HCT116 (cell line): ENCODE measurements at regions not wholly inside any gene's neighbourhood (a gene's known extent, or its start where the extent isn't known, plus 50 kb on each side); places are given as distances from the start of the nearest gene placed in this dataset.
A peak's percentile ranks its signal among the peaks of the same experiment; 100 is the strongest.
"Not testable (repeated sequence)": the region's sequence is repeated elsewhere in the genome, so short reads cannot be mapped to it uniquely, and the experiment has no call there.

ENCODE experiments used
- ATAC-seq: fragments of 200-7000 bp; cut with Tn5 transposase; 2 replicates; pipeline ENCODE4 v1.9.1; 2020; ENCODE audit warnings: mild to moderate bottlenecking, moderate library complexity
- BruUV-seq: library from RNA; stranded (reverse); fragments of 400-500 nt; replicated peaks from 2 replicates; lab custom pipeline; 2021; lab: Mats Ljungman, UMichigan
- CTCF ChIA-PET: fragments of 300-600 bp; sonication (Branson Sonifier 250); formaldehyde crosslinking; loops from one replicate; lab custom pipeline; 2021; ENCODE audit warnings: antibody characterized with exemption; lab: Charles Lee
- POLR2A ChIA-PET: fragments of 300-600, 350-600 bp; sonication (Branson Sonifier 250); formaldehyde crosslinking; loops from one replicate; lab custom pipeline; 2021; ENCODE audit warnings: antibody characterized with exemption; lab: Charles Lee
- RAD21 ChIA-PET, 2 experiments: fragments of 300-600 bp; sonication (Branson Sonifier 250); formaldehyde crosslinking; loops; one replicate each; lab custom pipeline; 2023; ENCODE audit warnings: low total read pairs in 2 of 2; ENCODE audit not compliant: uncharacterized antibody in 2 of 2, unreplicated experiment in 2 of 2, low non-redundant PET in 1 of 2; lab: Charles Lee
- DNase-seq: peaks from one replicate; pipeline ENCODE4 v3.0.0-alpha.2; 2010; ENCODE audit warnings: low read depth, low spot score
- H2AFZ ChIP-seq: fragments of 200-600 bp; shearing (Covaris generic), sonication (generic); 2 replicates; pipeline ENCODE4 v1.6.1; 2017; ENCODE audit warnings: low read depth, mixed run types, mixed read lengths, antibody characterized with exemption, low read length; ENCODE audit not compliant: poor library complexity, severe bottlenecking
- H3K27ac ChIP-seq: 2 replicates; pipeline ENCODE4 v1.5.1; 2012; ENCODE audit warnings: low read depth, low read length
- H3K27me3 ChIP-seq: fragments of 200-600 bp; sonication (generic); 2 replicates; pipeline ENCODE4 v1.6.1; 2016; ENCODE audit warnings: mixed run types, low read length, mixed read lengths; ENCODE audit not compliant: insufficient read depth
- H3K36me3 ChIP-seq, 2 experiments: fragments of 200-500 bp in 1 of 2; fragments of 200-600 bp in 1 of 2; sonication (Bioruptor generic) in 1 of 2; sonication (generic) in 1 of 2; 2 replicates each; pipeline versions ENCODE4 v1.5.1 to v1.6.1; 2014 to 2016; ENCODE audit warnings: low read length in 2 of 2, inconsistent platforms in 1 of 2, mixed read lengths in 1 of 2, mixed run types in 1 of 2; ENCODE audit not compliant: insufficient read depth in 2 of 2, control insufficient read depth in 1 of 2
- H3K4me1 ChIP-seq, 2 experiments: fragments of 200-600 bp in 1 of 2; sonication (generic) in 1 of 2; 2 replicates each; pipeline versions ENCODE4 v1.5.1 to v1.6.1; 2012 to 2017; ENCODE audit warnings: low read length in 2 of 2, inconsistent platforms in 1 of 2, mild to moderate bottlenecking in 1 of 2, mixed read lengths in 1 of 2, mixed run types in 1 of 2, moderate library complexity in 1 of 2; ENCODE audit not compliant: insufficient read depth in 2 of 2, control insufficient read depth in 1 of 2
- H3K4me2 ChIP-seq: fragments of 200-600 bp; sonication (generic); 2 replicates; pipeline ENCODE4 v1.6.1; 2017; ENCODE audit warnings: mixed run types, low read length, mixed read lengths
- H3K4me3 ChIP-seq, 2 experiments: fragments of 200-600 bp in 1 of 2; sonication (generic) in 1 of 2; replicated peaks in 1 of 2; 2 replicates each; pipeline ENCODE4 v1.5.1; 2011 to 2016; ENCODE audit warnings: low read length in 2 of 2, control low read depth in 1 of 2, low read depth in 1 of 2, mild to moderate bottlenecking in 1 of 2, mixed read lengths in 1 of 2, mixed run types in 1 of 2
- H3K79me2 ChIP-seq: fragments of 200-600 bp; sonication (generic); 2 replicates; pipeline ENCODE4 v1.6.1; 2017; ENCODE audit warnings: mild to moderate bottlenecking, mixed run types, low read length, moderate library complexity, mixed read lengths; ENCODE audit not compliant: insufficient read depth
- H3K9ac ChIP-seq: fragments of 200-600 bp; sonication (generic); 2 replicates; pipeline ENCODE4 v1.6.1; 2016; ENCODE audit warnings: low read length, mixed read lengths
- H3K9me2 ChIP-seq: fragments of 200-600 bp; sonication (generic), shearing (Covaris generic); 2 replicates; pipeline ENCODE4 v1.6.1; 2017; ENCODE audit warnings: mixed run types, mild to moderate bottlenecking, moderate library complexity; ENCODE audit not compliant: insufficient read depth
- H3K9me3 ChIP-seq, 2 experiments: fragments of 200-500 bp in 1 of 2; fragments of 200-600 bp in 1 of 2; sonication (Bioruptor generic) in 1 of 2; sonication (generic) in 1 of 2; 2 replicates each; pipeline ENCODE4 v1.6.1; 2014 to 2017; ENCODE audit warnings: low read length in 2 of 2, mixed read lengths in 2 of 2, inconsistent platforms in 1 of 2, low read depth in 1 of 2, mild to moderate bottlenecking in 1 of 2, mixed run types in 1 of 2, moderate library complexity in 1 of 2; ENCODE audit not compliant: control insufficient read depth in 1 of 2, insufficient read depth in 1 of 2
- H4K20me1 ChIP-seq: fragments of 200-600 bp; sonication (generic), shearing (Covaris generic); 2 replicates; pipeline ENCODE4 v1.6.1; 2017; ENCODE audit warnings: mixed run types, mild to moderate bottlenecking, moderate library complexity; ENCODE audit not compliant: insufficient read depth
- CTCF ChIP-seq, 3 experiments: fragments of 200-600 bp in 1 of 3; sonication (generic) in 1 of 3; IDR thresholded peaks in 2 of 3; conservative IDR thresholded peaks in 1 of 3; 2 replicates each; pipeline ENCODE4 v1.5.1; 2012 to 2017; ENCODE audit warnings: low read depth in 2 of 3, low read length in 2 of 3, antibody characterized with exemption in 1 of 3, borderline replicate concordance in 1 of 3, control low read depth in 1 of 3, mild to moderate bottlenecking in 1 of 3, mixed read lengths in 1 of 3, mixed run types in 1 of 3, moderate library complexity in 1 of 3; ENCODE audit not compliant: insufficient read depth in 1 of 3
- ELF1 ChIP-seq: IDR thresholded peaks from 2 replicates; pipeline ENCODE4 v1.6.1; 2012; ENCODE audit warnings: low read depth, borderline replicate concordance
- EZH2 ChIP-seq: fragments of 200-600 bp; sonication (generic); IDR thresholded peaks from 2 replicates; pipeline ENCODE4 v1.6.1; 2017; ENCODE audit warnings: antibody characterized with exemption, mixed run types
- FOSL1 ChIP-seq: IDR thresholded peaks from 2 replicates; pipeline ENCODE4 v1.6.1; 2012; ENCODE audit warnings: low read depth
- JUND ChIP-seq: IDR thresholded peaks from 2 replicates; pipeline ENCODE4 v1.6.1; 2012
- MAX ChIP-seq: IDR thresholded peaks from 2 replicates; pipeline ENCODE4 v1.6.1; 2012
- POLR2AphosphoS5 ChIP-seq: IDR thresholded peaks from 2 replicates; pipeline ENCODE4 v1.6.1; 2011; ENCODE audit warnings: mild to moderate bottlenecking, low read depth, low read length, moderate library complexity
- RAD21 ChIP-seq: IDR thresholded peaks from 2 replicates; pipeline ENCODE4 v1.6.1; 2012; ENCODE audit warnings: low read depth, mild to moderate bottlenecking
- SIN3A ChIP-seq: IDR thresholded peaks from 2 replicates; pipeline ENCODE4 v1.6.1; 2012; ENCODE audit warnings: low read depth
- TCF7L2 ChIP-seq: IDR thresholded peaks from 2 replicates; pipeline ENCODE4 v1.7.0; 2011; ENCODE audit warnings: borderline replicate concordance, inconsistent platforms; ENCODE audit not compliant: insufficient read depth, insufficient read length; ENCODE audit errors: extremely low read depth
- intact Hi-C: fragments of 100-400 bp; cut with micrococcal nuclease; formaldehyde crosslinking; loops from 2 replicates; pipeline ENCODE4 v1.10.0; 2022

- TF ChIP-seq ELF1 (no peak), TCF7L2 (no peak), POLR2AphosphoS5 (no peak), EZH2 (no peak), FOSL1 (no peak)
Observed at GRCh38 chr4:162969194-162969593, 197.5 kb downstream of the NAF1 start (continued).

- H3K79me2 ChIP-seq, H3K4me3 ChIP-seq, H2AFZ ChIP-seq, POLR2A ChIA-PET, H3K36me3 ChIP-seq, H3K4me2 ChIP-seq, CTCF ChIA-PET, DNase-seq, H3K9me3 ChIP-seq, H3K4me1 ChIP-seq, intact Hi-C loops, H4K20me1 ChIP-seq, H3K27me3 ChIP-seq, H3K9ac ChIP-seq, RAD21 ChIA-PET, ATAC-seq, BruUV-seq, H3K27ac ChIP-seq, H3K9me2 ChIP-seq: not testable (repeated sequence)
Observed at GRCh38 chr4:162965978-162966377, 200.7 kb downstream of the NAF1 start.

- Histone ChIP-seq H3K4me3 (no peak overlapping the region), H3K9me3 (no peaks in the 10 kb centered on the region), H3K27me3 (no peaks in the 10 kb centered on the region), H3K27ac (no peak overlapping the region), H3K9ac (no peak overlapping the region), H3K4me2 (no peak overlapping the region), H3K79me2 (no peaks in the 10 kb centered on the region), H3K9me2 (no peaks in the 10 kb centered on the region), H2AFZ (no peak overlapping the region), H4K20me1 (no peaks in the 10 kb centered on the region), H3K36me3 (no peaks in the 10 kb centered on the region), H3K4me1 (no peaks in the 10 kb centered on the region)
- peak; percentile 83 for ATAC-seq
- BruUV-seq: no TSS peak
- TF ChIP-seq JUND (no peak), MAX (0 out of 2 replicates have a peak, but pooled peaks have one; percentile 20), RAD21 (peak; percentile 51), SIN3A (no peak), CTCF (IDR thresholded peaks at IDR 0.05 in 2 of 3, conservative IDR thresholded peaks at IDR 0.05 in 1 of 3; ENCODE audit: borderline replicate concordance in 1 of 3, insufficient read depth in 1 of 3, low read depth in 2 of 3, low read length in 2 of 3) (peak; percentile 20 to 49 (median 36); a peak in 5 of 6 replicates)
- ChIA-PET POLR2A (no interaction called here), RAD21 (no interaction called here), CTCF (interaction anchor here (1.1 to 1.5 kb wide), 5 partner anchors 10 to 462 kb away, joined by 3 to 7 read pairs (median 3); no protein-coding TSS in a partner anchor)
- intact Hi-C loops: loop anchor here (1.0 kb wide), 1 partner anchor 462 kb away; no protein-coding TSS in a partner anchor
- peak; percentile 10 for DNase-seq
Observed at GRCh38 chr4:162959046-162959445, 207.6 kb downstream of the NAF1 start.
